CD4-positive, alpha-beta T cell (primary cell): ENCODE measurements at regions not wholly inside any gene's neighbourhood (a gene's known extent, or its start where the extent isn't known, plus 50 kb on each side); places are given as distances from the start of the nearest gene placed in this dataset.

Experiments
- ATAC-seq: fragments of 200-7000 bp; cut with Tn5 transposase; one replicate; pipeline ENCODE4 v1.10.0; 2022; ENCODE audit warnings: mild to moderate bottlenecking; ENCODE audit not compliant: poor library complexity
- CTCF ChIA-PET: fragments of 350-600 bp; sonication (Branson Sonifier 250); formaldehyde crosslinking; loops from one replicate; lab custom pipeline; 2021; ENCODE audit warnings: antibody characterized with exemption, inconsistent platforms; lab: Charles Lee
- POLR2A ChIA-PET: fragments of 350-600 bp; sonication (Branson Sonifier 250); formaldehyde crosslinking; loops from one replicate; lab custom pipeline; 2021; ENCODE audit warnings: antibody characterized with exemption, inconsistent platforms; lab: Charles Lee
- DNase-seq, 14 experiments: peaks; one replicate each; pipeline ENCODE4 v3.0.0-alpha.2; 2013 to 2020; ENCODE audit warnings: mixed read lengths in 2 of 14
- H3K27ac ChIP-seq, 2 donors: one replicate each; pipeline versions ENCODE4 v1.5.1 to v1.7.0; 2013; ENCODE audit warnings: low read length in 2 of 2, low read depth in 1 of 2, mild to moderate bottlenecking in 1 of 2
- H3K27me3 ChIP-seq, 2 experiments: 1 replicate in 1 of 2; 2 replicates in 1 of 2; pipeline versions ENCODE4 v1.6.1 to v1.7.0; 2013; ENCODE audit warnings: low read length in 2 of 2, control low read depth in 1 of 2, mild to moderate bottlenecking in 1 of 2, moderate library complexity in 1 of 2; ENCODE audit not compliant: insufficient read depth in 2 of 2, control insufficient read depth in 1 of 2
- H3K36me3 ChIP-seq: one replicate; pipeline ENCODE4 v1.6.1; 2013; ENCODE audit warnings: low read length, control low read depth; ENCODE audit not compliant: insufficient read depth
- H3K4me1 ChIP-seq: one replicate; pipeline ENCODE4 v1.6.1; 2013; ENCODE audit warnings: low read length, control low read depth; ENCODE audit not compliant: insufficient read depth
- H3K4me3 ChIP-seq: one replicate; pipeline ENCODE4 v1.5.1; 2013; ENCODE audit warnings: mild to moderate bottlenecking, low read length, moderate library complexity
- H3K9me3 ChIP-seq, 2 experiments: 1 replicate in 1 of 2; 2 replicates in 1 of 2; pipeline versions ENCODE4 v1.6.1 to v1.7.0; 2013; ENCODE audit warnings: low read length in 2 of 2, mild to moderate bottlenecking in 2 of 2, control low read depth in 1 of 2, moderate library complexity in 1 of 2; ENCODE audit not compliant: control insufficient read depth in 1 of 2, insufficient read depth in 1 of 2
- H3K27ac Mint-ChIP-seq: one replicate; pipeline ENCODE4 v1.8.0; 2020; ENCODE audit warnings: mixed read lengths
- H3K27me3 Mint-ChIP-seq: one replicate; pipeline ENCODE4 v1.8.0; 2021; ENCODE audit warnings: mixed read lengths
- H3K36me3 Mint-ChIP-seq: one replicate; pipeline ENCODE4 v1.8.0; 2021; ENCODE audit warnings: low read depth, mixed read lengths
- H3K4me1 Mint-ChIP-seq: one replicate; pipeline ENCODE4 v1.8.0; 2021; ENCODE audit warnings: low read depth, mixed read lengths
- H3K4me3 Mint-ChIP-seq: one replicate; pipeline ENCODE4 v1.8.0; 2020; ENCODE audit warnings: mild to moderate bottlenecking, mixed read lengths
- H3K9me3 Mint-ChIP-seq: one replicate; pipeline ENCODE4 v1.8.0; 2020; ENCODE audit warnings: mixed read lengths
- intact Hi-C, 2 experiments: fragments of 100-400 bp; cut with DNase I in 1 of 2; cut with micrococcal nuclease in 1 of 2; formaldehyde crosslinking; loops; one replicate each; pipeline versions ENCODE4 v1.15.1 to v1.9.0; 2023 to 2025; cut with DNase I, micrococcal nuclease
- TF ChIP-seq, protein P1 (sequence below): fragments of 200-600 bp; IDR thresholded peaks from one replicate; pipeline ENCODE4 v1.8.0; 2022; ENCODE audit warnings: antibody characterized with exemption, mild to moderate bottlenecking

DNA sequence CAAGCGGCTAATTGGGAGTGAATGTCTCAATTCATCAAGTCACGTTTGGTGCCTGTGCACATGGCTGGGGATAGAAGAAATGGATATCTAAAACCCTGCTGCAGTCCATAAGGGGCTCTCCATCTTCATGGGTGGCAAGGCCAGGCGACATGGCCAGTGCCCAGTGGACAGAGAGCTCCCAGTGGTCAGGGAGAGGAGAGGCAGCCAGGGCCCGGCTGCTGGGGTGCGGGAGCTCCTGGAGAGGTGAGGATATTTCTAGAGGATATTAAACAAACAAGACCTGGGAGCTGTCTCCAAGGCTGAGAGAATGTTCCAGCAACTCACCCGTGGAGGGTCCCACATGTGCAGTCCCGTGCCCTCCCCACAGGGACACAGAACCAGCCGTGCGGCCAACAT lies 368.8 kb upstream of the C1orf174 start:
- H3K9me3 Mint-ChIP-seq, result no peaks in the 10 kb centered on the region
- ChIA-PET CTCF (no interaction called here), POLR2A (no interaction called here)
- Histone ChIP-seq H3K27ac (no peak overlapping the region), H3K36me3 (no peaks in the 10 kb centered on the region), H3K9me3 (no peaks in the 10 kb centered on the region), H3K4me3 (no peak overlapping the region), H3K27me3 (peaks cover 4 to 6% of the 10 kb centered on the region in 2 experiments), H3K4me1 (peaks cover 11% of the 10 kb centered on the region)
- DNase-seq (no peak), ATAC-seq (no peak)
- H3K27ac Mint-ChIP-seq, result no peak overlapping the region
- H3K27me3 Mint-ChIP-seq, result peaks cover 25% of the 10 kb centered on the region
- H3K36me3 Mint-ChIP-seq, result no peaks in the 10 kb centered on the region
- no peaks in the 10 kb centered on the region for H3K4me1 Mint-ChIP-seq
- intact Hi-C loops, result no loop called here
- no peak overlapping the region for H3K4me3 Mint-ChIP-seq
- TF ChIP-seq, protein P1, sequence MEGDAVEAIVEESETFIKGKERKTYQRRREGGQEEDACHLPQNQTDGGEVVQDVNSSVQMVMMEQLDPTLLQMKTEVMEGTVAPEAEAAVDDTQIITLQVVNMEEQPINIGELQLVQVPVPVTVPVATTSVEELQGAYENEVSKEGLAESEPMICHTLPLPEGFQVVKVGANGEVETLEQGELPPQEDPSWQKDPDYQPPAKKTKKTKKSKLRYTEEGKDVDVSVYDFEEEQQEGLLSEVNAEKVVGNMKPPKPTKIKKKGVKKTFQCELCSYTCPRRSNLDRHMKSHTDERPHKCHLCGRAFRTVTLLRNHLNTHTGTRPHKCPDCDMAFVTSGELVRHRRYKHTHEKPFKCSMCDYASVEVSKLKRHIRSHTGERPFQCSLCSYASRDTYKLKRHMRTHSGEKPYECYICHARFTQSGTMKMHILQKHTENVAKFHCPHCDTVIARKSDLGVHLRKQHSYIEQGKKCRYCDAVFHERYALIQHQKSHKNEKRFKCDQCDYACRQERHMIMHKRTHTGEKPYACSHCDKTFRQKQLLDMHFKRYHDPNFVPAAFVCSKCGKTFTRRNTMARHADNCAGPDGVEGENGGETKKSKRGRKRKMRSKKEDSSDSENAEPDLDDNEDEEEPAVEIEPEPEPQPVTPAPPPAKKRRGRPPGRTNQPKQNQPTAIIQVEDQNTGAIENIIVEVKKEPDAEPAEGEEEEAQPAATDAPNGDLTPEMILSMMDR, result no peak

DNA sequence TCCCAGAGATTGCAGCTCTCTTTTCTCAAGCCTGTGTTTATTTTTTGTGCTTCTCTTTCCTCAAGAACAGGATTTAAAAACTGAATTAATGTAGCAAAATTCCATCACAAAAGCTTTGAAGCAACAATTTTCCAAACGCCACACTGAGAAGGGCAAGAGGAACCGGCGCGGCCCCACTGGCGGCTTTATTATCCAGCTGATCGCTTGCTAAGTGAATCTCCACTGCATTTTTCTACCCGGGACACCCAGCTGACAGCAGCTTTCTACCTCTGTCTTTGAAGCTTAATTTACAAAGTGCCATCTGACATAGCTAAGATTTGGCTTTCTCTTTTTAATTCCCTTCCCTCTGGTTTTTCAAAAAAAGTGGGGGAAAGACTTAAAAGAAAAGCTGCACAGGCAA lies 369.3 kb upstream of the C1orf174 start:
- Histone ChIP-seq H3K27ac (no peak overlapping the region), H3K36me3 (no peaks in the 10 kb centered on the region), H3K4me1 (peaks cover 11% of the 10 kb centered on the region), H3K9me3 (no peaks in the 10 kb centered on the region), H3K27me3 (peaks cover 5 to 6% of the 10 kb centered on the region in 2 experiments), H3K4me3 (no peak overlapping the region)
- no peak overlapping the region for H3K4me3 Mint-ChIP-seq
- intact Hi-C loops, result no loop called here
- H3K9me3 Mint-ChIP-seq, result no peaks in the 10 kb centered on the region
- no peaks in the 10 kb centered on the region for H3K36me3 Mint-ChIP-seq
- ChIA-PET CTCF (no interaction called here), POLR2A (no interaction called here)
- peaks cover 23% of the 10 kb centered on the region for H3K27me3 Mint-ChIP-seq
- ATAC-seq (no peak), DNase-seq (no peak)
- TF ChIP-seq, protein P1, result no peak
- H3K4me1 Mint-ChIP-seq, result no peaks in the 10 kb centered on the region
- H3K27ac Mint-ChIP-seq, result no peak overlapping the region

DNA sequence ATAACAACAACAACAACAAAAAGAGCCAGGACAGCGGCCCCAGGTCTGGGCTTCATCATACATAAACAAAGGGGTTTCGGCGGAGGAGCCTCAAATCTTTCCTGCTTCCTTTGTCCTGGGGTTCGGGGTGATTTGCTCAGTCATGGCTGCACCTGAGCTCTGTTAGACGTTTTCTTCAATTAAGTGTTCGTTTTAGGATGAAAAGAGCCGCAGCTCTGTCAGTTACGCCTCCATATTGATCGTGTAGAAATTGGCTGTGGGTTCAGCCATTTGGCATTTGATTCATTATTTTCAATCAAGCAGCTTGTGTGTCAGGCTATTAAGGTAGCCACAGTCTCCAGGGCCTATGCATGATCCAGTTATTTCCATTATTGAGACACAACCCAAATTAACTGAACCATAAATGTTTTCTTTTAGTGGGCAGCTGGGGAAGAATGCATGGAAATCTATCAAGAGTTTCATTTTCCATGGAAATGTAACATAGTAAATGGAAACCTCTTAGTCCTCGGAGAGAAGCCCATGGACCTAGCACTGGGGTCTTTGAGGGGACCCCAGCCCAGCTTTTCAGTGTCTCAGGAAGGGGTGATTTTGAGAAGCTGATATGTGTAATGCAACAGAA lies 370.0 kb upstream of the C1orf174 start:
- POLR2A ChIA-PET, result no interaction called here
- Mint-ChIP-seq H3K27me3 (peaks cover 23% of the 10 kb centered on the region), H3K36me3 (no peaks in the 10 kb centered on the region), H3K4me3 (no peak overlapping the region), H3K9me3 (no peaks in the 10 kb centered on the region), H3K27ac (no peak overlapping the region), H3K4me1 (no peaks in the 10 kb centered on the region)
- DNase-seq (no peak), ATAC-seq (no peak)
- intact Hi-C loops, result no loop called here
- Histone ChIP-seq H3K4me3 (no peak overlapping the region), H3K27ac (no peak overlapping the region), H3K27me3 (peaks cover 6 to 8% of the 10 kb centered on the region in 2 experiments), H3K9me3 (peaks cover 0 to 2% of the 10 kb centered on the region in 2 experiments), H3K4me1 (peaks cover 11% of the 10 kb centered on the region), H3K36me3 (no peaks in the 10 kb centered on the region)
- CTCF ChIA-PET, result no interaction called here
- TF ChIP-seq, protein P1, result no peak
